ENCODE measurements at regions not wholly inside any gene's neighbourhood (a gene's known extent, or its start where the extent isn't known, plus 50 kb on each side); places are given as distances from the start of the nearest gene placed in this dataset.

DNA sequence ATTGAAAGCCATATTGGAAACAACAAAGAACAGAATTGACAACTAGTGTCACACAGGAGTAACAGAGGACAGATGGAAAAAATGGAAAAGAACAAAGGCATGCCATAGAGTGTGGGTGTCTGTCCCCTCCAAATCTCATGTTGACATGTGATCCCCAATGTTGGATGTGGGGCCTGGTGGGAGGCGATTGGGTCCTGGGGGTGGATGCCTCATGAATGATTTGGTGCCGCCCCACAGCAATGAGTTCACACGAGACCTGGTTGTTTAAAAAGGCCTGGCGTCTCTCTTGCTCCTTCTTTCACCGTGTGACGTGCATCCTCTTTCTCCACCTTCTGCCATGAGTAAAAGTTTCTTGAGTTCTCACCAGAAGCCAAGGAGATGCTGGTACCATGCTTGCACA, 87.4 kb upstream of the GPR26 start:
- no peaks in the 10 kb centered on the region for H3K36me3 Mint-ChIP-seq (ENCODE audit: low read depth)

DNA sequence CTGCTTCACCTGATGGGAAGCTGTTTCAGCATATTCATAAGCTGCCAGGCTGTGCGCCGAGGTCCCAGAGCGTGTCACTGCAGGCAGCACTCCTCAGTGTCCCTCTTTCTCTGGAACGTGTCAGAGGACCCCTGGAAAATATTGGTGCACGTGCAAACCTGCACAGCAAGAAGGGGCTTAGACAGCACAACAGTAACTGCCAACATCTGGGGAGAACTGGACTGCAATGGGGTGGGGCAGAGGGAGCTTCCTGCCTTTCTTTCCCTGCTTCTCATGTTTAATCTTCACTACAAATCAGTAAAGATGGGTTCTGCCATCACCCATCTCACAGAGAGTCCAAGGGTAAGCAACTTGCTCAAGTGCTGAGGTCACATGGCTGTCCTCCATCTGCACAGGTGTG, 86.5 kb upstream of the GPR26 start:
- no peak for DNase-seq

More for the DNA sequence above, 87.4 kb upstream of the GPR26 start:
- no peaks in the 10 kb centered on the region for H3K4me1 Mint-ChIP-seq (ENCODE audit: low read depth)
- CTCF ChIA-PET = no interaction called here
- ATAC-seq (no peak), DNase-seq (no peak)
- no peak overlapping the region for H3K4me3 Mint-ChIP-seq
- TF ChIP-seq CTCF (IDR thresholded peaks at IDR 0.05) = no peak
- POLR2A ChIA-PET = no interaction called here
- intact Hi-C loops (cut with micrococcal nuclease) = no loop called here
- peaks cover 30% of the 10 kb centered on the region for H3K27me3 Mint-ChIP-seq
- H3K9me3 Mint-ChIP-seq = no peaks in the 10 kb centered on the region
- H3K27ac Mint-ChIP-seq = no peak overlapping the region

GRCh38 chr10:123580426-123580825, 85.7 kb upstream of the GPR26 start:
- POLR2A ChIA-PET = no interaction called here
- CTCF ChIA-PET = interaction anchor here (1.2 kb wide), 1 partner anchor 20 kb away, joined by 3 read pairs; no protein-coding TSS in a partner anchor
- intact Hi-C loops (cut with micrococcal nuclease) = no loop called here
- Mint-ChIP-seq H3K27ac (no peak overlapping the region), H3K27me3 (peaks cover 36% of the 10 kb centered on the region), H3K4me3 (no peak overlapping the region), H3K4me1 (ENCODE audit: low read depth) (no peaks in the 10 kb centered on the region), H3K36me3 (ENCODE audit: low read depth) (no peaks in the 10 kb centered on the region), H3K9me3 (no peaks in the 10 kb centered on the region)
- no peak for ATAC-seq
- DNase-seq = no peak
- TF ChIP-seq CTCF (IDR thresholded peaks at IDR 0.05) = no peak

More for the DNA sequence above, 86.5 kb upstream of the GPR26 start:
- Mint-ChIP-seq H3K4me3 (no peak overlapping the region), H3K36me3 (ENCODE audit: low read depth) (no peaks in the 10 kb centered on the region), H3K4me1 (ENCODE audit: low read depth) (no peaks in the 10 kb centered on the region), H3K9me3 (no peaks in the 10 kb centered on the region), H3K27ac (no peak overlapping the region), H3K27me3 (peaks cover 30% of the 10 kb centered on the region)
- TF ChIP-seq CTCF (IDR thresholded peaks at IDR 0.05) = no peak
- intact Hi-C loops (cut with micrococcal nuclease) = no loop called here
- CTCF ChIA-PET = interaction anchor here (1.2 kb wide), 1 partner anchor 20 kb away, joined by 3 read pairs; no protein-coding TSS in a partner anchor
- ATAC-seq = no peak
- POLR2A ChIA-PET = no interaction called here

GRCh38 chr10:123581656-123582055, 84.5 kb upstream of the GPR26 start:
- no peak for DNase-seq
- Mint-ChIP-seq H3K4me3 (no peak overlapping the region), H3K9me3 (no peaks in the 10 kb centered on the region), H3K4me1 (ENCODE audit: low read depth) (no peaks in the 10 kb centered on the region), H3K27ac (no peak overlapping the region), H3K27me3 (peaks cover 36% of the 10 kb centered on the region), H3K36me3 (ENCODE audit: low read depth) (no peaks in the 10 kb centered on the region)
- no peak for ATAC-seq
- CTCF ChIA-PET = interaction anchor here (1.0 to 2.8 kb wide), 7 partner anchors 9 to 387 kb away, joined by 3 to 14 read pairs (median 8); no protein-coding TSS in a partner anchor
- POLR2A ChIA-PET = no interaction called here
- intact Hi-C loops (cut with micrococcal nuclease) = loop anchor here (2.0 kb wide), 1 partner anchor 385 kb away; no protein-coding TSS in a partner anchor
- TF ChIP-seq CTCF (IDR thresholded peaks at IDR 0.05) = no peak

DNA sequence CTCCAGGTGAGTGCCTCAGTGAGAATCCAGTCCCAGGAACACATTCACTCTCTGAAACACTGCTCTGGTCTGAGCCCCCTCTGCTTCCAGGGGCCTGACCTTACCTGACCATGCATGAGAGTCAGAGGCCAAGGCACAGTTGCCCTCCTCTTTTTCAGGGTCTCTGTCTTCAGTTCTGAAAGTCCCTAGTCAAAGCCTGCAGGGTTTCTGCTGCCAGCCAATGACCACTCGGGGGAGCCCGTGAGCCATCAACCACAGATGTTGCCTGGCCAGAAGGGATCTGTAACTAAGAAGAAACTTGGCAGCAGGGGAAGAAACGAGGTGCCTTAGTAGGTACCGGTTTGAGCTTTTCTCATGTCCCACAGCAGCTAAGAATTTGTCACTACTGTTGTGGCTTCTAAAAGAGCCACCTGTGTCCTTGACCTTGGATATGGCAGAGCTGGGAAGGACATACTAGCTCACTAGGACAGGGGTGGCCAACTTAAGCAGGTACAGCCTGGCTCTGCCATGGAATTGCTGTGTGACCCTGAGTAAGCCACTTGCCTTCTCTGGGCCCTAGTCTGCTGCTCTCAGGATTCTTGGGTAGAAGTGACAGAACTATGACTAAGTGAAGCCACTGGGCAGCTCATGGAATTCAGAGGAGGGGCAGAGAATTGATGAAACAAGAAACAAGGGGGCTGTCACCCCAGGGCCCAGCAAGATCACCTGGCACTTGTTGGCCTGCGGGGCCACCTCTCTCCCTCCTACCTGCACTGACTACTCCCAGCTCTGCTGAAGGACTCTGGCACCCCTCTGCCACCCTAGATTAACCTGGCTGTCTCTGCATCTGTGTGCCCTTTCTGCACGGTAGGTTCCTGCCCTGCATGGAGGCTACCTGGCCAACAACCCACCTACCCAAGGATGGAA, 83.8 kb upstream of the GPR26 start:
- ATAC-seq = peak; percentile 56
- Mint-ChIP-seq H3K27ac (no peak overlapping the region), H3K9me3 (no peaks in the 10 kb centered on the region), H3K4me3 (no peak overlapping the region), H3K4me1 (ENCODE audit: low read depth) (no peaks in the 10 kb centered on the region), H3K36me3 (ENCODE audit: low read depth) (no peaks in the 10 kb centered on the region), H3K27me3 (peaks cover 36% of the 10 kb centered on the region)
- TF ChIP-seq CTCF (IDR thresholded peaks at IDR 0.05) = peak; percentile 58
- ChIA-PET CTCF (interaction anchor here (0.7 to 2.8 kb wide), 13 partner anchors 9 to 807 kb away, joined by 3 to 14 read pairs (median 4); no protein-coding TSS in a partner anchor), POLR2A (no interaction called here)
- intact Hi-C loops (cut with micrococcal nuclease) = loop anchor here (2.0 kb wide), 1 partner anchor 384 kb away; no protein-coding TSS in a partner anchor
- peak; percentile 80 for DNase-seq
